DOHH2 (cell line): ENCODE measurements at regions not wholly inside any gene's neighbourhood (a gene's known extent, or its start where the extent isn't known, plus 50 kb on each side); places are given as distances from the start of the nearest gene placed in this dataset.

ENCODE experiments used
- H3F3A ChIP-seq: fragments of 200-600 bp; sonication (generic), shearing (Covaris generic); 2 replicates; pipeline ENCODE4 v1.6.0; 2016; ENCODE audit warnings: antibody characterized with exemption, mild to moderate bottlenecking; ENCODE audit not compliant: control insufficient read depth, insufficient read depth
- H3K27ac ChIP-seq: fragments of 200-600 bp; sonication (generic); 2 replicates; pipeline ENCODE4 v1.5.1; 2014; ENCODE audit warnings: low read depth, mild to moderate bottlenecking, low read length, moderate library complexity
- H3K27me3 ChIP-seq: fragments of 200-600 bp; sonication (generic); 2 replicates; pipeline ENCODE4 v1.6.1; 2014; ENCODE audit warnings: mild to moderate bottlenecking, low read length, mixed read lengths; ENCODE audit not compliant: control insufficient read depth
- H3K36me3 ChIP-seq: fragments of 200-600 bp; sonication (generic); 2 replicates; pipeline ENCODE4 v1.6.1; 2014; ENCODE audit warnings: mild to moderate bottlenecking, low read length, moderate library complexity, mixed read lengths; ENCODE audit not compliant: control insufficient read depth
- H3K4me1 ChIP-seq: fragments of 200-600 bp; sonication (generic); 2 replicates; pipeline ENCODE4 v1.6.1; 2014; ENCODE audit warnings: mild to moderate bottlenecking, low read length, mixed read lengths; ENCODE audit not compliant: control insufficient read depth
- H3K4me2 ChIP-seq: fragments of 200-600 bp; sonication (generic); 2 replicates; pipeline ENCODE4 v1.6.0; 2014; ENCODE audit warnings: mild to moderate bottlenecking, low read length, moderate library complexity
- H3K4me3 ChIP-seq: fragments of 200-600 bp; sonication (generic); 2 replicates; pipeline ENCODE4 v1.5.1; 2014; ENCODE audit warnings: mild to moderate bottlenecking, low read length, mixed read lengths
- H3K79me2 ChIP-seq: fragments of 200-600 bp; sonication (generic); 2 replicates; pipeline ENCODE4 v1.6.1; 2014; ENCODE audit warnings: mild to moderate bottlenecking, low read length, mixed read lengths; ENCODE audit not compliant: control insufficient read depth
- H3K9me2 ChIP-seq: fragments of 200-600 bp; sonication (generic); replicated peaks from 2 replicates; pipeline ENCODE4 v1.6.1; 2014; ENCODE audit warnings: mild to moderate bottlenecking, low read length, mixed read lengths; ENCODE audit not compliant: control insufficient read depth
- H3K9me3 ChIP-seq: fragments of 200-600 bp; sonication (generic); 2 replicates; pipeline ENCODE4 v1.6.1; 2014; ENCODE audit warnings: antibody characterized with exemption, low read length, mixed read lengths; ENCODE audit not compliant: control insufficient read depth, insufficient read depth
- H4K20me1 ChIP-seq: fragments of 200-600 bp; sonication (generic); 2 replicates; pipeline ENCODE4 v1.6.0; 2014; ENCODE audit warnings: low read depth, mild to moderate bottlenecking, antibody characterized with exemption, low read length, moderate library complexity; ENCODE audit not compliant: control insufficient read depth, insufficient read depth
- CTCF ChIP-seq: fragments of 200-600 bp; sonication (generic); IDR thresholded peaks from one replicate; pipeline ENCODE4 v1.5.1; 2014; ENCODE audit warnings: antibody characterized with exemption, mild to moderate bottlenecking, low read depth, low read length; ENCODE audit not compliant: poor library complexity, severe bottlenecking
- EZH2phosphoT487 ChIP-seq: fragments of 200-600 bp; sonication (generic); IDR thresholded peaks from 2 replicates; pipeline ENCODE4 v1.6.1; 2017; ENCODE audit warnings: borderline replicate concordance, mild to moderate bottlenecking, antibody characterized with exemption, low read length, moderate library complexity, mixed read lengths

GRCh38 chr17:13265311-13265710 is 247.5 kb upstream of the ELAC2 start:
- Histone ChIP-seq H3K4me1 (no peaks in the 10 kb centered on the region), H3K4me3 (no peak overlapping the region), H3F3A (no peaks in the 10 kb centered on the region), H3K36me3 (no peaks in the 10 kb centered on the region), H3K9me3 (no peaks in the 10 kb centered on the region), H4K20me1 (no peaks in the 10 kb centered on the region), H3K27ac (no peak overlapping the region), H3K79me2 (no peaks in the 10 kb centered on the region), H3K4me2 (no peak overlapping the region), H3K27me3 (no peaks in the 10 kb centered on the region), H3K9me2 (no peaks in the 10 kb centered on the region)
- TF ChIP-seq CTCF (no peak), EZH2phosphoT487 (no peak)

GRCh38 chr17:13263746-13264145 is 245.9 kb upstream of the ELAC2 start:
- TF ChIP-seq EZH2phosphoT487: no peak
- no peak for TF ChIP-seq CTCF
- no peak overlapping the region for H3K27ac ChIP-seq
- H3K4me1 ChIP-seq: no peaks in the 10 kb centered on the region
- H3F3A ChIP-seq: no peaks in the 10 kb centered on the region
- H3K79me2 ChIP-seq: no peaks in the 10 kb centered on the region
- H3K9me2 ChIP-seq: no peaks in the 10 kb centered on the region
- H3K4me3 ChIP-seq: no peak overlapping the region
- H4K20me1 ChIP-seq: no peaks in the 10 kb centered on the region
- no peaks in the 10 kb centered on the region for H3K9me3 ChIP-seq
- H3K27me3 ChIP-seq: no peaks in the 10 kb centered on the region
- H3K4me2 ChIP-seq: no peak overlapping the region
- no peaks in the 10 kb centered on the region for H3K36me3 ChIP-seq

GRCh38 chr17:13256545-13256944 is 238.7 kb upstream of the ELAC2 start:
- H4K20me1 ChIP-seq: no peaks in the 10 kb centered on the region
- no peaks in the 10 kb centered on the region for H3K9me2 ChIP-seq
- no peaks in the 10 kb centered on the region for H3K36me3 ChIP-seq
- no peaks in the 10 kb centered on the region for H3K79me2 ChIP-seq
- no peaks in the 10 kb centered on the region for H3F3A ChIP-seq
- TF ChIP-seq CTCF: no peak
- no peak for TF ChIP-seq EZH2phosphoT487
- H3K4me3 ChIP-seq: no peak overlapping the region
- H3K27ac ChIP-seq: no peak overlapping the region
- H3K4me2 ChIP-seq: no peak overlapping the region
- no peaks in the 10 kb centered on the region for H3K4me1 ChIP-seq
- H3K9me3 ChIP-seq: no peaks in the 10 kb centered on the region
- no peaks in the 10 kb centered on the region for H3K27me3 ChIP-seq
